NCI-H524 (cell line): ENCODE measurements at regions not wholly inside any gene's neighbourhood (a gene's known extent, or its start where the extent isn't known, plus 50 kb on each side); places are given as distances from the start of the nearest gene placed in this dataset.

Experiments
- DNase-seq, 2 experiments: peaks; one replicate each; lab custom pipeline; 2025; lab: John Stamatoyannopoulos, UW

DNA sequence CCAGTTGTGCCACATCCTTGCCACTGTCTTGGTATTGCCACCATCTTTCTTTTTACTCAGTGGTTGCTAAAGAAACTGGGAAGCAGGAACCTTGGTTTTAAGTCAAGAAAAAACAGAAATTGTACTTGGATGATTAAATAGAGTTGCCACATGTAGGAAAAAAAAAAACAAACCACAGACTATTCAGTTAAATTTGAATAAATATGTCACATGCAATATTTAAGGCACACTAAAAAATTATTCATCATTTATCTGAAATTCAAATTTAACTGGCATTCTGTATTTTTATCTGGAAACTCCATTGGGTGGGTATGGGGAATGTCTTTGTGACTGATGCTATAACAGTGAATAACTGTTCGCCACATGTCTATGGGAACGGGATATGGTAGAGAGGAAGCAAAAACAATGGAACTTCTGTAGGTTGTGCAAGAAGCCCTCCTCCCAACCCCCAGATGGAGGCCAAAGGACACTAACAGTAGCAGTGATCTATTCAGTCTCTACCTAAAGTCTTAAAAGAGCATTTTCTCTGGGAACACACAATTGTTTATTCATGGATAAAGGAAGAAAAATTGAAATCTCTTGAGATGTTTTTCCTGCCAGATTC is 57.0 kb upstream of the PLAC8 start:
- DNase-seq, result no peak

DNA sequence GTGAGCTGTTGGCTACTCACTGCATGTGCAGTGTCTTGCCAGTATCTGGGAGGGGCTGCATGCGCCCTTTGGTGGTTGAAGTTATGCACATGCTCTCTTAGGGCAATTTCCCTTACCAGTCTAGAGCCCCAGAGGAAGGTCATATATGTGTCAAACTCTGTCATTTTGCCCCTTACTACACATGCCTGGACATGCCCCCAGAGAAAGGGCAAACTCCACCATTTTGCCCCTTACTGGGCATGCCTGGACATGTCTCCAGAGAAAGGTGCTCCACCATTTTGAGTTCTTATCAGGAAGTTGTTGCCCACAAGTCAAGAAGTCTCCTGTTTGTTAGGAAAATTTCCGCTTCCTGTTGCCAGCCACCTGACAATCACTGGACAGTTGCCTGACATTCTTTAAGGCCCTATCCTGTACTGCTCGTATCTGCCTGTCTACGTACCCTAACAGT is 56.4 kb upstream of the PLAC8 start:
- no peak for DNase-seq
